IMR-90 (cell line): ENCODE measurements at regions not wholly inside any gene's neighbourhood (a gene's known extent, or its start where the extent isn't known, plus 50 kb on each side); places are given as distances from the start of the nearest gene placed in this dataset.

Experiments used
- ATAC-seq: fragments of 200-7000 bp; cut with Tn5 transposase; 2 replicates; pipeline ENCODE4 v1.9.1; 2020; ENCODE audit warnings: low read depth, mild to moderate bottlenecking, moderate library complexity
- BruUV-seq: library from RNA; stranded (reverse); fragments of 400-500 nt; replicated peaks from 2 replicates; lab custom pipeline; 2021; lab: Mats Ljungman, UMichigan
- CTCF ChIA-PET: fragments of 300-600 bp; formaldehyde crosslinking; extraction: SDS; loops from one replicate; lab custom pipeline; 2021; ENCODE audit warnings: antibody characterized with exemption; lab: Yijun Ruan, JAX
- POLR2A ChIA-PET: fragments of 300-600 bp; sonication (Branson Sonifier 250); formaldehyde crosslinking; loops from one replicate; lab custom pipeline; 2022; ENCODE audit warnings: antibody characterized with exemption; ENCODE audit not compliant: unreplicated experiment; lab: Charles Lee
- DNase-seq: peaks from one replicate; pipeline ENCODE4 v3.0.0; 2013
- H2AFZ ChIP-seq: replicated peaks from 2 replicates; pipeline ENCODE3; 2013; ENCODE audit warnings: low read length, mild to moderate bottlenecking; ENCODE audit not compliant: poor library complexity
- H2AK5ac ChIP-seq: 2 replicates; pipeline ENCODE4 v1.6.1; 2013; ENCODE audit warnings: low read depth, low read length, inconsistent platforms
- H2AK9ac ChIP-seq: replicated peaks from 2 replicates; pipeline ENCODE3; 2013; ENCODE audit warnings: mild to moderate bottlenecking, low read depth, low read length, moderate library complexity; ENCODE audit not compliant: poor library complexity
- H2BK120ac ChIP-seq: 2 replicates; pipeline ENCODE4 v1.6.1; 2013; ENCODE audit warnings: low read depth, low read length, inconsistent platforms
- H2BK15ac ChIP-seq: 3 replicates; pipeline ENCODE4 v1.6.1; 2013; ENCODE audit warnings: low read depth, low read length, inconsistent platforms
- H2BK20ac ChIP-seq: 2 replicates; pipeline ENCODE4 v1.6.1; 2013; ENCODE audit warnings: low read depth, mild to moderate bottlenecking, inconsistent platforms, low read length, moderate library complexity
- H2BK5ac ChIP-seq: 2 replicates; pipeline ENCODE4 v1.6.1; 2013; ENCODE audit warnings: mild to moderate bottlenecking, low read depth, low read length, inconsistent platforms; ENCODE audit not compliant: poor library complexity, severe bottlenecking
- H3K14ac ChIP-seq: replicated peaks from 2 replicates; pipeline ENCODE4 v1.6.1; 2013; ENCODE audit warnings: low read depth, low read length, inconsistent platforms
- H3K18ac ChIP-seq: 2 replicates; pipeline ENCODE4 v1.6.1; 2013; ENCODE audit warnings: low read depth, low read length, control low read depth
- H3K23ac ChIP-seq: 2 replicates; pipeline ENCODE4 v1.6.1; 2013; ENCODE audit warnings: low read depth, low read length, inconsistent platforms
- H3K27ac ChIP-seq: 2 replicates; pipeline ENCODE4 v1.5.1; 2013; ENCODE audit warnings: mild to moderate bottlenecking, control low read depth, low read length; ENCODE audit not compliant: insufficient read depth
- H3K27me3 ChIP-seq: 2 replicates; pipeline ENCODE4 v1.6.1; 2013; ENCODE audit warnings: low read length; ENCODE audit not compliant: control insufficient read depth, insufficient read depth
- H3K36me3 ChIP-seq: 2 replicates; pipeline ENCODE4 v1.6.1; 2013; ENCODE audit warnings: low read length, mixed read lengths; ENCODE audit not compliant: control insufficient read depth, insufficient read depth
- H3K4ac ChIP-seq: 2 replicates; pipeline ENCODE4 v1.6.1; 2013; ENCODE audit warnings: low read depth, low read length, inconsistent platforms
- H3K4me1 ChIP-seq: 2 replicates; pipeline ENCODE4 v1.6.1; 2013; ENCODE audit warnings: low read length, mixed read lengths; ENCODE audit not compliant: control insufficient read depth, insufficient read depth
- H3K4me2 ChIP-seq: 2 replicates; pipeline ENCODE4 v1.6.1; 2013; ENCODE audit warnings: low read depth, mild to moderate bottlenecking, control low read depth, low read length, moderate library complexity
- H3K4me3 ChIP-seq: 2 replicates; pipeline ENCODE4 v1.5.1; 2013; ENCODE audit warnings: low read depth, mild to moderate bottlenecking, control low read depth, low read length, moderate library complexity; ENCODE audit not compliant: insufficient read depth
- H3K56ac ChIP-seq: 2 replicates; pipeline ENCODE4 v1.6.1; 2013; ENCODE audit warnings: low read length, inconsistent platforms; ENCODE audit not compliant: insufficient read depth; ENCODE audit errors: extremely low read depth
- H3K79me1 ChIP-seq, 2 experiments: 2 replicates each; pipeline ENCODE4 v1.6.1; 2013; ENCODE audit warnings: low read length in 2 of 2, inconsistent platforms in 1 of 2, low read depth in 1 of 2
- H3K9ac ChIP-seq: 2 replicates; pipeline ENCODE4 v1.6.1; 2013; ENCODE audit warnings: low read depth, low read length, control low read depth
- H3K9me1 ChIP-seq: 2 replicates; pipeline ENCODE4 v1.6.1; 2013; ENCODE audit warnings: low read length, inconsistent platforms; ENCODE audit not compliant: insufficient read depth
- H3K9me3 ChIP-seq: 2 replicates; pipeline ENCODE4 v1.6.1; 2013; ENCODE audit warnings: low read length; ENCODE audit not compliant: control insufficient read depth, insufficient read depth
- H4K20me1 ChIP-seq: 2 replicates; pipeline ENCODE4 v1.6.1; 2013; ENCODE audit warnings: low read length, inconsistent platforms; ENCODE audit not compliant: insufficient read depth
- H4K5ac ChIP-seq: 2 replicates; pipeline ENCODE4 v1.6.1; 2013; ENCODE audit warnings: mild to moderate bottlenecking, low read depth, low read length, control low read depth
- H4K8ac ChIP-seq, 2 experiments: 2 replicates each; pipeline ENCODE4 v1.6.1; 2013; ENCODE audit warnings: low read depth in 2 of 2, low read length in 2 of 2, control low read depth in 1 of 2, inconsistent platforms in 1 of 2
- H4K91ac ChIP-seq: 2 replicates; pipeline ENCODE4 v1.6.1; 2013; ENCODE audit warnings: low read depth, low read length, inconsistent platforms; ENCODE audit not compliant: insufficient read depth
- CHD1 ChIP-seq: IDR thresholded peaks from 2 replicates; pipeline ENCODE4 v1.6.1; 2012; ENCODE audit warnings: low read depth, low read length, improper control_type of control experiment
- MAFK ChIP-seq: IDR thresholded peaks from 2 replicates; pipeline ENCODE4 v1.6.1; 2012; ENCODE audit warnings: low read depth, low read length, improper control_type of control experiment
- MAZ ChIP-seq: IDR thresholded peaks from 2 replicates; pipeline ENCODE4 v1.6.1; 2012; ENCODE audit warnings: low read depth, mild to moderate bottlenecking, low read length, improper control_type of control experiment, moderate library complexity, borderline replicate concordance
- RAD21 ChIP-seq: IDR thresholded peaks from 2 replicates; pipeline ENCODE4 v1.6.1; 2012; ENCODE audit warnings: low read length, improper control_type of control experiment
- RCOR1 ChIP-seq: IDR thresholded peaks from 2 replicates; pipeline ENCODE4 v1.6.1; 2012; ENCODE audit warnings: mild to moderate bottlenecking, low read length, improper control_type of control experiment; ENCODE audit not compliant: insufficient replicate concordance
- SMC3 ChIP-seq: fragments of 150-350 bp; IDR thresholded peaks from 2 replicates; pipeline ENCODE4 v1.6.1; 2016; ENCODE audit warnings: low read depth, mild to moderate bottlenecking, antibody characterized with exemption, low read length, moderate library complexity
- WGBS, 2 experiments: methylation state at CpG; one replicate each; pipeline versions ENCODE4 v1.1.5 to v1.1.7; 2013; ENCODE audit warnings: missing lambda C conversion rate in 2 of 2; ENCODE audit not compliant: insufficient read length in 1 of 2; ENCODE audit errors: extremely low coverage in 2 of 2; 5-methylcytosine and 5-hydroxymethylcytosine counted together
- dilution Hi-C: fragments of 300-500 bp; cut with HindIII; formaldehyde crosslinking; loops from one replicate; pipeline ENCODE4 v1.14.3; 2018; ENCODE audit warnings: low sequenced_read_pairs; ENCODE audit not compliant: unreplicated experiment
- in situ Hi-C: fragments of 300-500 bp; cut with MboI; formaldehyde crosslinking; loops from 3 replicates; pipeline ENCODE4 v1.14.3; 2019; ENCODE audit warnings: low sequenced_read_pairs, inconsistent platforms, mixed read lengths
- intact Hi-C: fragments of 100-400 bp; cut with micrococcal nuclease; formaldehyde crosslinking; loops from 2 replicates; pipeline ENCODE4 v1.10.0; 2022
- TF ChIP-seq, protein P1 (sequence below): conservative IDR thresholded peaks from 2 replicates; pipeline ENCODE4 v1.5.1; 2012; ENCODE audit warnings: mild to moderate bottlenecking, low read depth, low read length, improper control_type of control experiment
- TF ChIP-seq, protein P2 (sequence below): fragments of 150-350 bp; IDR thresholded peaks from 2 replicates; pipeline ENCODE4 v1.6.1; 2016; ENCODE audit warnings: low read depth, mild to moderate bottlenecking, low read length, moderate library complexity, borderline replicate concordance

DNA sequence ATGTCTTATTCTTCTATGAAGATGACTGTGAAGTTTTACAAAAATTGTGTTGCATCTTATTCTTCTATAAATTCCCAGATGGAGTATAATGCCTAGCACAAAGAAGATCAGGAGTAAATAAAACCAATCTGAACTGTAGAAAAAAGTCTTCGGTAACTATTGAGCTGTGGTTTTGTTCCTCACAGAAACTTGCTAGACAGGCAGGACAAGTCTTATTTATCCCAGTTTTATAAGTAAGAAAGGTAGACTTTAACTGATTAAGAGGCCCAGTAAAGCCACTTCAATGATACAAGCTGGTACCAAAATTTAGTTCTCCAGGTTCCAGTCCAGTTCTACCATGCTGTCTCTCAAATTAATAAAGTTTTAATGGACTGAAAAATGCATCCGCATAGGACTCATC lies 526.7 kb upstream of the SETBP1 start:
- ATAC-seq (no peak), DNase-seq (no peak)
- no peak overlapping the region for H4K8ac ChIP-seq
- no peaks in the 10 kb centered on the region for H3K27me3 ChIP-seq
- no peak overlapping the region for H3K23ac ChIP-seq
- H2BK20ac ChIP-seq = no peak overlapping the region
- no peak overlapping the region for H3K4me3 ChIP-seq
- H2BK120ac ChIP-seq = no peak overlapping the region
- no peaks in the 10 kb centered on the region for H3K36me3 ChIP-seq
- ChIA-PET POLR2A (no interaction called here), CTCF (interaction anchor here (1.2 kb wide), 1 partner anchor 11 kb away, joined by 3 read pairs; no protein-coding TSS in a partner anchor)
- no peak overlapping the region for H3K4me2 ChIP-seq
- no CpG with 5 or more reads among the region's 2 CpGs for WGBS, 2 experiments
- no peak overlapping the region for H2AK9ac ChIP-seq
- H3K27ac ChIP-seq = no peak overlapping the region
- no peak overlapping the region for H3K56ac ChIP-seq
- TF ChIP-seq SMC3 (no peak), RCOR1 (no peak), MAFK (no peak), MAZ (no peak), RAD21 (no peak), CHD1 (no peak)
- TF ChIP-seq, protein P1, sequence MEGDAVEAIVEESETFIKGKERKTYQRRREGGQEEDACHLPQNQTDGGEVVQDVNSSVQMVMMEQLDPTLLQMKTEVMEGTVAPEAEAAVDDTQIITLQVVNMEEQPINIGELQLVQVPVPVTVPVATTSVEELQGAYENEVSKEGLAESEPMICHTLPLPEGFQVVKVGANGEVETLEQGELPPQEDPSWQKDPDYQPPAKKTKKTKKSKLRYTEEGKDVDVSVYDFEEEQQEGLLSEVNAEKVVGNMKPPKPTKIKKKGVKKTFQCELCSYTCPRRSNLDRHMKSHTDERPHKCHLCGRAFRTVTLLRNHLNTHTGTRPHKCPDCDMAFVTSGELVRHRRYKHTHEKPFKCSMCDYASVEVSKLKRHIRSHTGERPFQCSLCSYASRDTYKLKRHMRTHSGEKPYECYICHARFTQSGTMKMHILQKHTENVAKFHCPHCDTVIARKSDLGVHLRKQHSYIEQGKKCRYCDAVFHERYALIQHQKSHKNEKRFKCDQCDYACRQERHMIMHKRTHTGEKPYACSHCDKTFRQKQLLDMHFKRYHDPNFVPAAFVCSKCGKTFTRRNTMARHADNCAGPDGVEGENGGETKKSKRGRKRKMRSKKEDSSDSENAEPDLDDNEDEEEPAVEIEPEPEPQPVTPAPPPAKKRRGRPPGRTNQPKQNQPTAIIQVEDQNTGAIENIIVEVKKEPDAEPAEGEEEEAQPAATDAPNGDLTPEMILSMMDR = no peak
- TF ChIP-seq, protein P2, sequence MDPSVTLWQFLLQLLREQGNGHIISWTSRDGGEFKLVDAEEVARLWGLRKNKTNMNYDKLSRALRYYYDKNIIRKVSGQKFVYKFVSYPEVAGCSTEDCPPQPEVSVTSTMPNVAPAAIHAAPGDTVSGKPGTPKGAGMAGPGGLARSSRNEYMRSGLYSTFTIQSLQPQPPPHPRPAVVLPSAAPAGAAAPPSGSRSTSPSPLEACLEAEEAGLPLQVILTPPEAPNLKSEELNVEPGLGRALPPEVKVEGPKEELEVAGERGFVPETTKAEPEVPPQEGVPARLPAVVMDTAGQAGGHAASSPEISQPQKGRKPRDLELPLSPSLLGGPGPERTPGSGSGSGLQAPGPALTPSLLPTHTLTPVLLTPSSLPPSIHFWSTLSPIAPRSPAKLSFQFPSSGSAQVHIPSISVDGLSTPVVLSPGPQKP = no peak
- H3K9ac ChIP-seq = no peak overlapping the region
- H2BK5ac ChIP-seq = no peak overlapping the region
- no peaks in the 10 kb centered on the region for H3K9me1 ChIP-seq
- dilution Hi-C loops (no loop called here), in situ Hi-C loops (no loop called here), intact Hi-C loops (no loop called here)
- no peak overlapping the region for H2AFZ ChIP-seq
- no peak overlapping the region for H3K4ac ChIP-seq
- no peak overlapping the region for H3K14ac ChIP-seq
- H2AK5ac ChIP-seq = no peak overlapping the region
- H3K4me1 ChIP-seq = no peaks in the 10 kb centered on the region
- H3K79me1 ChIP-seq = no peaks in the 10 kb centered on the region
- H4K20me1 ChIP-seq = no peaks in the 10 kb centered on the region
- H3K9me3 ChIP-seq = no peaks in the 10 kb centered on the region
- H2BK15ac ChIP-seq = no peak overlapping the region
- H4K91ac ChIP-seq = no peak overlapping the region
- no TSS peak for BruUV-seq
- no peak overlapping the region for H3K18ac ChIP-seq
- no peak overlapping the region for H4K5ac ChIP-seq
